ENCODE measurements at regions not wholly inside any gene's neighbourhood (a gene's known extent, or its start where the extent isn't known, plus 50 kb on each side); places are given as distances from the start of the nearest gene placed in this dataset.

- no peak overlapping the region for H3K27ac ChIP-seq
- no peak overlapping the region for H3K4me3 ChIP-seq
- H3K27me3 ChIP-seq (replicated peaks), result peaks cover 21% of the 10 kb centered on the region
- H3K4me1 ChIP-seq (replicated peaks), result no peaks in the 10 kb centered on the region
- H3K9me3 ChIP-seq (replicated peaks), result no peaks in the 10 kb centered on the region
- no peaks in the 10 kb centered on the region for H3K36me3 ChIP-seq
- no peak for DNase-seq (ENCODE audit: low read depth in 1 of 2, low spot score in 2 of 2)
These were observed 115.2 kb downstream of the RBFOX3 start for GRCh38 chr17:79495665-79496064.

- H3K9me3 ChIP-seq (replicated peaks), result no peaks in the 10 kb centered on the region; the same call in 1 of the 2 replicates
- peaks cover 55% of the 10 kb centered on the region for H3K27me3 ChIP-seq (replicated peaks)
- no peak for DNase-seq (ENCODE audit: low read depth in 1 of 2, low spot score in 2 of 2)
- H3K4me1 ChIP-seq (replicated peaks), result no peaks in the 10 kb centered on the region
- no peak overlapping the region for H3K4me3 ChIP-seq
- H3K36me3 ChIP-seq, result no peaks in the 10 kb centered on the region
- no peak overlapping the region for H3K27ac ChIP-seq
These were observed 119.8 kb downstream of the RBFOX3 start for GRCh38 chr17:79491006-79491405.

- peaks cover 60% of the 10 kb centered on the region for H3K27me3 ChIP-seq (replicated peaks)
- no peaks in the 10 kb centered on the region for H3K4me1 ChIP-seq (replicated peaks)
- H3K4me3 ChIP-seq, result no peak overlapping the region
- no peaks in the 10 kb centered on the region for H3K36me3 ChIP-seq
- H3K27ac ChIP-seq, result no peak overlapping the region
- H3K9me3 ChIP-seq (replicated peaks), result no peaks in the 10 kb centered on the region; the same call in 1 of the 2 replicates
- DNase-seq (ENCODE audit: low read depth in 1 of 2, low spot score in 2 of 2), result no peak
These were observed 120.3 kb downstream of the RBFOX3 start for GRCh38 chr17:79490530-79490929.

GRCh38 chr17:79487149-79487548 lies 123.7 kb downstream of the RBFOX3 start:
- no peaks in the 10 kb centered on the region for H3K4me1 ChIP-seq (replicated peaks)
- no peak overlapping the region for H3K4me3 ChIP-seq
- H3K27me3 ChIP-seq (replicated peaks), result peaks cover 84% of the 10 kb centered on the region
- H3K27ac ChIP-seq, result no peak overlapping the region
- no peak for DNase-seq (ENCODE audit: low read depth in 1 of 2, low spot score in 2 of 2)
- H3K9me3 ChIP-seq (replicated peaks), result no peaks in the 10 kb centered on the region; the same call in 1 of the 2 replicates
- no peaks in the 10 kb centered on the region for H3K36me3 ChIP-seq

- no peaks in the 10 kb centered on the region for H3K36me3 ChIP-seq
- peaks cover 83% of the 10 kb centered on the region for H3K27me3 ChIP-seq (replicated peaks)
- H3K4me1 ChIP-seq (replicated peaks), result no peaks in the 10 kb centered on the region
- no peaks in the 10 kb centered on the region; the same call in 1 of the 2 replicates for H3K9me3 ChIP-seq (replicated peaks)
- no peak overlapping the region for H3K4me3 ChIP-seq
- H3K27ac ChIP-seq, result no peak overlapping the region
- DNase-seq (ENCODE audit: low read depth in 1 of 2, low spot score in 2 of 2), result no peak
These were observed 124.9 kb downstream of the RBFOX3 start for GRCh38 chr17:79485991-79486390.

GRCh38 chr17:79485419-79485985 lies 125.3 kb downstream of the RBFOX3 start:
- Histone ChIP-seq H3K9me3 (replicated peaks) (no peaks in the 10 kb centered on the region; the same call in 1 of the 2 replicates), H3K27me3 (replicated peaks) (peaks cover 87% of the 10 kb centered on the region), H3K36me3 (no peaks in the 10 kb centered on the region), H3K4me1 (replicated peaks) (no peaks in the 10 kb centered on the region), H3K27ac (no peak overlapping the region), H3K4me3 (no peak overlapping the region)
- DNase-seq (ENCODE audit: low read depth in 1 of 2, low spot score in 2 of 2), result no peak

- H3K4me1 ChIP-seq (replicated peaks), result no peaks in the 10 kb centered on the region
- no peaks in the 10 kb centered on the region for H3K36me3 ChIP-seq
- no peak overlapping the region for H3K4me3 ChIP-seq
- H3K9me3 ChIP-seq (replicated peaks), result no peaks in the 10 kb centered on the region; the same call in none of the 2 replicates
- DNase-seq (ENCODE audit: low read depth in 1 of 2, low spot score in 2 of 2), result no peak
- H3K27ac ChIP-seq, result no peak overlapping the region
- H3K27me3 ChIP-seq (replicated peaks), result peaks cover 87% of the 10 kb centered on the region
These were observed 126.0 kb downstream of the RBFOX3 start for GRCh38 chr17:79484600-79485418.

- H3K4me3 ChIP-seq, result no peak overlapping the region
- H3K4me1 ChIP-seq (replicated peaks), result no peaks in the 10 kb centered on the region
- no peaks in the 10 kb centered on the region; the same call in none of the 2 replicates for H3K9me3 ChIP-seq (replicated peaks)
- no peak for DNase-seq (ENCODE audit: low read depth in 1 of 2, low spot score in 2 of 2)
- H3K27me3 ChIP-seq (replicated peaks), result peaks cover 88% of the 10 kb centered on the region
- no peak overlapping the region for H3K27ac ChIP-seq
- H3K36me3 ChIP-seq, result no peaks in the 10 kb centered on the region
These were observed 127.0 kb downstream of the RBFOX3 start for GRCh38 chr17:79483842-79484241.

- Histone ChIP-seq H3K27ac (no peak overlapping the region), H3K36me3 (no peaks in the 10 kb centered on the region), H3K27me3 (replicated peaks) (peaks cover 90% of the 10 kb centered on the region), H3K4me3 (no peak overlapping the region), H3K9me3 (replicated peaks) (no peaks in the 10 kb centered on the region; the same call in none of the 2 replicates), H3K4me1 (replicated peaks) (no peaks in the 10 kb centered on the region)
- no peak for DNase-seq (ENCODE audit: low read depth in 1 of 2, low spot score in 2 of 2)
These were observed 127.9 kb downstream of the RBFOX3 start for GRCh38 chr17:79482727-79483521.

- Histone ChIP-seq H3K9me3 (replicated peaks) (no peaks in the 10 kb centered on the region; the same call in 1 of the 2 replicates), H3K4me3 (no peak overlapping the region), H3K4me1 (replicated peaks) (no peaks in the 10 kb centered on the region), H3K27ac (no peak overlapping the region), H3K36me3 (no peaks in the 10 kb centered on the region), H3K27me3 (replicated peaks) (peaks cover 92% of the 10 kb centered on the region)
- DNase-seq (ENCODE audit: low read depth in 1 of 2, low spot score in 2 of 2), result no peak
These were observed 131.0 kb downstream of the RBFOX3 start for GRCh38 chr17:79479876-79480275.

GRCh38 chr17:79478841-79479240 lies 132.0 kb downstream of the RBFOX3 start:
- H3K36me3 ChIP-seq, result no peaks in the 10 kb centered on the region
- H3K27me3 ChIP-seq (replicated peaks), result peaks cover 93% of the 10 kb centered on the region
- no peaks in the 10 kb centered on the region for H3K4me1 ChIP-seq (replicated peaks)
- H3K4me3 ChIP-seq, result no peak overlapping the region
- DNase-seq (ENCODE audit: low read depth in 1 of 2, low spot score in 2 of 2), result no peak
- no peak overlapping the region for H3K27ac ChIP-seq
- H3K9me3 ChIP-seq (replicated peaks), result no peaks in the 10 kb centered on the region; the same call in 1 of the 2 replicates

- no peaks in the 10 kb centered on the region for H3K4me1 ChIP-seq (replicated peaks)
- no peak overlapping the region for H3K4me3 ChIP-seq
- DNase-seq (ENCODE audit: low read depth in 1 of 2, low spot score in 2 of 2), result no peak
These were observed 132.8 kb downstream of the RBFOX3 start for GRCh38 chr17:79478051-79478461.

GRCh38 chr17:79476074-79476652 lies 134.7 kb downstream of the RBFOX3 start:
- Histone ChIP-seq H3K36me3 (no peaks in the 10 kb centered on the region), H3K4me1 (replicated peaks) (no peaks in the 10 kb centered on the region), H3K9me3 (replicated peaks) (no peaks in the 10 kb centered on the region; the same call in 1 of the 2 replicates), H3K4me3 (no peak overlapping the region), H3K27me3 (replicated peaks) (peaks cover 95% of the 10 kb centered on the region), H3K27ac (no peak overlapping the region)
- no peak for DNase-seq (ENCODE audit: low read depth in 1 of 2, low spot score in 2 of 2)

More at GRCh38 chr17:79478051-79478461, 132.8 kb downstream of the RBFOX3 start:
- H3K9me3 ChIP-seq (replicated peaks), result no peaks in the 10 kb centered on the region; the same call in 1 of the 2 replicates
- no peak overlapping the region for H3K27ac ChIP-seq
- peaks cover 96% of the 10 kb centered on the region for H3K27me3 ChIP-seq (replicated peaks)
- no peaks in the 10 kb centered on the region for H3K36me3 ChIP-seq

Measured in SJSA1 (cell line).